ENCODE measurements at regions not wholly inside any gene's neighbourhood (a gene's known extent, or its start where the extent isn't known, plus 50 kb on each side); places are given as distances from the start of the nearest gene placed in this dataset.
A peak's percentile ranks its signal among the peaks of the same experiment; 100 is the strongest.

GRCh38 chr9:106697390-106697749 is 165.6 kb upstream of the ZNF462 start:
- peaks cover 5% of the 10 kb centered on the region for H3K9me3 Mint-ChIP-seq
- no peaks in the 10 kb centered on the region for H3K36me3 Mint-ChIP-seq
- no peaks in the 10 kb centered on the region for H3K27me3 Mint-ChIP-seq (ENCODE audit: low read depth)
- TF ChIP-seq, protein P1, sequence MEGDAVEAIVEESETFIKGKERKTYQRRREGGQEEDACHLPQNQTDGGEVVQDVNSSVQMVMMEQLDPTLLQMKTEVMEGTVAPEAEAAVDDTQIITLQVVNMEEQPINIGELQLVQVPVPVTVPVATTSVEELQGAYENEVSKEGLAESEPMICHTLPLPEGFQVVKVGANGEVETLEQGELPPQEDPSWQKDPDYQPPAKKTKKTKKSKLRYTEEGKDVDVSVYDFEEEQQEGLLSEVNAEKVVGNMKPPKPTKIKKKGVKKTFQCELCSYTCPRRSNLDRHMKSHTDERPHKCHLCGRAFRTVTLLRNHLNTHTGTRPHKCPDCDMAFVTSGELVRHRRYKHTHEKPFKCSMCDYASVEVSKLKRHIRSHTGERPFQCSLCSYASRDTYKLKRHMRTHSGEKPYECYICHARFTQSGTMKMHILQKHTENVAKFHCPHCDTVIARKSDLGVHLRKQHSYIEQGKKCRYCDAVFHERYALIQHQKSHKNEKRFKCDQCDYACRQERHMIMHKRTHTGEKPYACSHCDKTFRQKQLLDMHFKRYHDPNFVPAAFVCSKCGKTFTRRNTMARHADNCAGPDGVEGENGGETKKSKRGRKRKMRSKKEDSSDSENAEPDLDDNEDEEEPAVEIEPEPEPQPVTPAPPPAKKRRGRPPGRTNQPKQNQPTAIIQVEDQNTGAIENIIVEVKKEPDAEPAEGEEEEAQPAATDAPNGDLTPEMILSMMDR (IDR thresholded peaks at IDR 0.05; ENCODE audit: unreplicated experiment), result no peak
- H3K4me3 Mint-ChIP-seq, result no peak overlapping the region
- no peak for DNase-seq (ENCODE audit: low spot score in 2 of 2, unreplicated experiment in 2 of 2)
- peak overlapping the region; percentile 60 for H3K27ac Mint-ChIP-seq
- peaks cover 29% of the 10 kb centered on the region for H3K4me1 Mint-ChIP-seq

DNA sequence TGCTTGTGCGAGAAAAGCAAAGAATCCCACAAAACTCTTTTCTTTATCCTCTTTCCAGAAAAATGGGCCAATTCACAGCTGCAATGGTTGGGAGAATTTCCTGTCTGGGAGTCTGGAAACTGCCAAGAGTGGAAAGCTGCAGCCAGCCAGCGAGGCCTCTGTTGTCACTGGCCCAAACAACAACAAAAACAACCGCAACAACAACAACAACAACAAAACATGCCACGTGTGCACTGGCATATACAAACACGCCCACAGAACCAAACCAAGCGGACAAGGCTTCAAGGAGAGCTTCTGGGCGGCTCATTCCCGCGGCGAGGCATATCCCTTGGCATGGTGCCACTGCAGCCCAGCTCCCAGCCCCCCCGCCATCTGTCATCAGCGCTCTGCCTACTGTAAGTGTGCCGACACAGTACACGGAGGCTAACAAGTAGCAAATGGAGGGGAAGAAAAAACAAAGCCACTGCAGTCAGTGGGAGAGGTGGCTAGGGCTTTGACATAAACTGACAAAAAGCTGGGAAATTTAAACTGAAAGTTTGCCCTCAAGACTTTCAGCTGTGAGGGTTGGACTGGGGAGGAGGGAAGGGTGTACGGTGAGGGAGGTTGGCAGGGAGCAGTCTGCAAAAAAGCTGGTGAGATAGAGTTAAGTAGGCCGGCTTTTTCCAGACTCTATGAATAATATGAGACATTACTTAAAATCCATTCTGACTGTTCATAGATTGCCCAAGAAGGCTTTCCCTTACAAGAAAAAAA is 165.0 kb upstream of the ZNF462 start:
- TF ChIP-seq, protein P1 (IDR thresholded peaks at IDR 0.05; ENCODE audit: unreplicated experiment), result no peak
- peaks cover 27% of the 10 kb centered on the region for H3K4me1 Mint-ChIP-seq
- DNase-seq (ENCODE audit: low spot score in 2 of 2, unreplicated experiment in 2 of 2), result peak; percentile 46 to 72
- no peaks in the 10 kb centered on the region for H3K27me3 Mint-ChIP-seq (ENCODE audit: low read depth)
- H3K9me3 Mint-ChIP-seq, result peaks cover 11% of the 10 kb centered on the region
- peak overlapping the region; percentile 60 for H3K27ac Mint-ChIP-seq
- H3K36me3 Mint-ChIP-seq, result no peaks in the 10 kb centered on the region
- peak overlapping the region; percentile 47 for H3K4me3 Mint-ChIP-seq

DNA sequence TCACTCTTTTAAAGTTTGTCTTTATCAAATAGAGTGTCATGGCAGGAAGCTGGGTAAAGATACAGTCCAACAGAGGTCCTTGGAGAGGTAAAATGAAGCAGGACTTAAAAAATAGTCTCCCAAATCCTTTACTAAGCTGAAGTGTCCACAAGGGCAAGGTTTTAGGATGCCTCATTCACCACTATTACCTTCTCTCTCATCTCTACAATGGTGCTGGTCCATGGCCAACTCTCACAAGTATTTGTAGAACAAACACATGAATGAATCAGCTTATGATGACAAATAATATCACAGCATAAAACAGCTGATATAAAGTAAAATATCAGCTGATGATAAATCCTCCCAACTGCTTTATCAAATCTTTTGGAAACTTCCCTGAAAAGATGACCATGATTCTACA is 162.3 kb upstream of the ZNF462 start:
- Mint-ChIP-seq H3K27ac (no peak overlapping the region), H3K9me3 (peaks cover 27% of the 10 kb centered on the region), H3K4me1 (peaks cover 12% of the 10 kb centered on the region), H3K36me3 (peaks cover 1% of the 10 kb centered on the region), H3K4me3 (no peak overlapping the region), H3K27me3 (ENCODE audit: low read depth) (no peaks in the 10 kb centered on the region)
- DNase-seq (ENCODE audit: low spot score in 2 of 2, unreplicated experiment in 2 of 2), result no peak
- TF ChIP-seq, protein P1 (IDR thresholded peaks at IDR 0.05; ENCODE audit: unreplicated experiment), result no peak

GRCh38 chr9:106701611-106702010 is 161.4 kb upstream of the ZNF462 start:
- Mint-ChIP-seq H3K36me3 (peaks cover 1% of the 10 kb centered on the region), H3K27ac (no peak overlapping the region), H3K4me1 (peaks cover 12% of the 10 kb centered on the region), H3K9me3 (peaks cover 32% of the 10 kb centered on the region), H3K4me3 (no peak overlapping the region), H3K27me3 (ENCODE audit: low read depth) (no peaks in the 10 kb centered on the region)
- TF ChIP-seq, protein P1 (IDR thresholded peaks at IDR 0.05; ENCODE audit: unreplicated experiment), result no peak
- DNase-seq (ENCODE audit: low spot score in 2 of 2, unreplicated experiment in 2 of 2), result no peak

GRCh38 chr9:106704056-106704615 is 158.8 kb upstream of the ZNF462 start:
- peaks cover 1% of the 10 kb centered on the region for H3K36me3 Mint-ChIP-seq
- no peak overlapping the region for H3K4me3 Mint-ChIP-seq
- peaks cover 27% of the 10 kb centered on the region for H3K9me3 Mint-ChIP-seq
- H3K27me3 Mint-ChIP-seq (ENCODE audit: low read depth), result no peaks in the 10 kb centered on the region
- DNase-seq (ENCODE audit: low spot score in 2 of 2, unreplicated experiment in 2 of 2), result no peak
- H3K27ac Mint-ChIP-seq, result no peak overlapping the region
- H3K4me1 Mint-ChIP-seq, result peaks cover 11% of the 10 kb centered on the region
- TF ChIP-seq, protein P1 (IDR thresholded peaks at IDR 0.05; ENCODE audit: unreplicated experiment), result no peak

Measured in mesothelial cell of epicardium (in vitro differentiated cells).